Keratinocyte (primary cell): ENCODE measurements at regions not wholly inside any gene's neighbourhood (a gene's known extent, or its start where the extent isn't known, plus 50 kb on each side); places are given as distances from the start of the nearest gene placed in this dataset.

Source experiments
- DNase-seq: peaks from one replicate; pipeline ENCODE4 v3.0.0-alpha.2; 2011; ENCODE audit warnings: low read depth, missing footprints, low spot score
- FAIRE-seq: peaks from 2 replicates; lab custom pipeline; 2011; peaks lifted over from hg19 to GRCh38; lab: Jason Lieb, UNC
- H2AFZ ChIP-seq: 2 replicates; pipeline ENCODE4 v1.6.0; 2012; ENCODE audit warnings: low read length, control low read depth, inconsistent platforms; ENCODE audit not compliant: control insufficient read depth
- H3K27ac ChIP-seq: 2 replicates; pipeline ENCODE4 v1.5.1; 2011; ENCODE audit warnings: low read length; ENCODE audit not compliant: control insufficient read depth, insufficient read depth
- H3K27me3 ChIP-seq: 3 replicates; pipeline ENCODE4 v1.6.0; 2011; ENCODE audit warnings: low read length; ENCODE audit not compliant: control insufficient read depth, insufficient read depth; ENCODE audit errors: extremely low read depth
- H3K36me3 ChIP-seq, 2 experiments: 2 replicates in 1 of 2; 3 replicates in 1 of 2; pipeline ENCODE4 v1.5.1; 2011; ENCODE audit warnings: low read length in 2 of 2, mild to moderate bottlenecking in 1 of 2; ENCODE audit not compliant: control insufficient read depth in 2 of 2, insufficient read depth in 2 of 2; ENCODE audit errors: extremely low read depth in 1 of 2
- H3K4me1 ChIP-seq: 3 replicates; pipeline ENCODE4 v1.5.1; 2011; ENCODE audit warnings: low read length; ENCODE audit not compliant: control insufficient read depth, insufficient read depth; ENCODE audit errors: extremely low read depth
- H3K4me2 ChIP-seq: 3 replicates; pipeline ENCODE4 v1.6.0; 2011; ENCODE audit warnings: low read depth, low read length; ENCODE audit not compliant: control insufficient read depth, insufficient read depth; ENCODE audit errors: extremely low read depth
- H3K4me3 ChIP-seq, 3 experiments: fragments of 200-600 bp in 1 of 3; sonication (generic) in 1 of 3; 2 replicates in 2 of 3; 3 replicates in 1 of 3; pipeline ENCODE4 v1.5.1; 2011 to 2016; ENCODE audit warnings: low read length in 3 of 3, mild to moderate bottlenecking in 3 of 3, control low read depth in 2 of 3, inconsistent platforms in 1 of 3, low read depth in 1 of 3, mixed read lengths in 1 of 3, mixed run types in 1 of 3, moderate library complexity in 1 of 3; ENCODE audit not compliant: control insufficient read depth in 2 of 3, insufficient read depth in 2 of 3; ENCODE audit errors: extremely low read depth in 1 of 3
- H3K79me2 ChIP-seq: 2 replicates; pipeline ENCODE4 v1.6.0; 2012; ENCODE audit warnings: low read length; ENCODE audit not compliant: control insufficient read depth, insufficient read depth
- H3K9ac ChIP-seq: 3 replicates; pipeline ENCODE4 v1.6.0; 2011; ENCODE audit warnings: low read length; ENCODE audit not compliant: control insufficient read depth, insufficient read depth; ENCODE audit errors: extremely low read depth
- H3K9me1 ChIP-seq: 3 replicates; pipeline ENCODE4 v1.6.0; 2011; ENCODE audit warnings: low read length; ENCODE audit not compliant: control insufficient read depth, insufficient read depth; ENCODE audit errors: extremely low read depth
- H3K9me3 ChIP-seq: 2 replicates; pipeline ENCODE4 v1.5.1; 2012; ENCODE audit warnings: low read depth, low read length; ENCODE audit not compliant: control insufficient read depth
- H4K20me1 ChIP-seq: 3 replicates; pipeline ENCODE4 v1.6.0; 2011; ENCODE audit warnings: low read length; ENCODE audit not compliant: control insufficient read depth, insufficient read depth; ENCODE audit errors: extremely low read depth
- CTCF ChIP-seq, 3 experiments: IDR thresholded peaks in 1 of 3; conservative IDR thresholded peaks in 1 of 3; optimal IDR thresholded peaks in 1 of 3; 2 replicates in 2 of 3; 3 replicates in 1 of 3; pipeline versions ENCODE3 to v1.5.1; 2011; ENCODE audit warnings: low read length in 3 of 3, mild to moderate bottlenecking in 3 of 3, moderate library complexity in 2 of 3, control low read depth in 1 of 3, inconsistent platforms in 1 of 3; ENCODE audit not compliant: insufficient read depth in 2 of 3; ENCODE audit errors: extremely low read depth in 1 of 3
- EZH2 ChIP-seq: IDR thresholded peaks from one replicate; pipeline ENCODE4 v1.6.1; 2012; ENCODE audit warnings: inconsistent platforms, mild to moderate bottlenecking, low read length, moderate library complexity
- dilution Hi-C: fragments of 300-500 bp; cut with MboI; formaldehyde crosslinking; loops from one replicate; pipeline ENCODE4 v1.7.0; 2020; ENCODE audit warnings: low sequenced_read_pairs; ENCODE audit not compliant: extremely low pct_ligation_motif_present

GRCh38 chr3:191813245-191813644 lies 352.3 kb downstream of the PYDC2 start:
- Histone ChIP-seq H3K4me1 (no peaks in the 10 kb centered on the region), H3K4me3 (no peak overlapping the region), H3K79me2 (no peaks in the 10 kb centered on the region), H3K36me3 (no peaks in the 10 kb centered on the region), H3K27me3 (no peaks in the 10 kb centered on the region), H3K4me2 (no peak overlapping the region), H3K27ac (no peak overlapping the region), H2AFZ (no peak overlapping the region), H3K9me3 (no peaks in the 10 kb centered on the region), H3K9ac (no peak overlapping the region), H3K9me1 (no peaks in the 10 kb centered on the region), H4K20me1 (no peaks in the 10 kb centered on the region)
- dilution Hi-C loops: no loop called here
- DNase-seq (no peak), FAIRE-seq (no peak)
- TF ChIP-seq CTCF (optimal IDR thresholded peaks at IDR 0.05 in 1 of 3, IDR thresholded peaks at IDR 0.05 in 1 of 3, conservative IDR thresholded peaks at IDR 0.05 in 1 of 3; ENCODE audit: extremely low read depth in 1 of 3, insufficient read depth in 2 of 3, low read length in 3 of 3) (no peak), EZH2 (no peak)

GRCh38 chr3:191848818-191849217 lies 387.9 kb downstream of the PYDC2 start:
- Histone ChIP-seq H3K27ac (no peak overlapping the region), H3K9me3 (no peaks in the 10 kb centered on the region), H3K27me3 (no peaks in the 10 kb centered on the region), H2AFZ (no peak overlapping the region), H3K9me1 (no peaks in the 10 kb centered on the region), H3K4me1 (no peaks in the 10 kb centered on the region), H3K4me2 (no peak overlapping the region), H3K9ac (no peak overlapping the region), H3K4me3 (no peak overlapping the region), H3K36me3 (no peaks in the 10 kb centered on the region), H3K79me2 (no peaks in the 10 kb centered on the region), H4K20me1 (no peaks in the 10 kb centered on the region)
- DNase-seq: no peak
- no peak for FAIRE-seq
- dilution Hi-C loops: no loop called here
- TF ChIP-seq CTCF (optimal IDR thresholded peaks at IDR 0.05 in 1 of 3, IDR thresholded peaks at IDR 0.05 in 1 of 3, conservative IDR thresholded peaks at IDR 0.05 in 1 of 3; ENCODE audit: extremely low read depth in 1 of 3, insufficient read depth in 2 of 3, low read length in 3 of 3): no peak
- TF ChIP-seq EZH2: no peak
